Progenitor cell of endocrine pancreas (in vitro differentiated cells): ENCODE measurements at regions not wholly inside any gene's neighbourhood (a gene's known extent, or its start where the extent isn't known, plus 50 kb on each side); places are given as distances from the start of the nearest gene placed in this dataset.

Source experiments
- DNase-seq: peaks from one replicate; pipeline ENCODE4 v3.0.0; 2021; ENCODE audit warnings: low spot score; ENCODE audit not compliant: unreplicated experiment
- H3K27ac Mint-ChIP-seq: 2 replicates; pipeline ENCODE4 v1.8.0; 2021; ENCODE audit warnings: mild to moderate bottlenecking, moderate library complexity, mixed read lengths
- H3K27me3 Mint-ChIP-seq: 2 replicates; pipeline ENCODE4 v1.8.0; 2021; ENCODE audit warnings: mixed read lengths
- H3K36me3 Mint-ChIP-seq: 2 replicates; pipeline ENCODE4 v1.8.0; 2022; ENCODE audit warnings: mixed read lengths; ENCODE audit not compliant: insufficient read depth
- H3K4me1 Mint-ChIP-seq: 2 replicates; pipeline ENCODE4 v1.8.0; 2021; ENCODE audit warnings: low read depth, mixed read lengths
- H3K4me3 Mint-ChIP-seq: 2 replicates; pipeline ENCODE4 v1.8.0; 2021; ENCODE audit warnings: low read depth, mild to moderate bottlenecking, moderate library complexity, mixed read lengths
- H3K9me3 Mint-ChIP-seq: 2 replicates; pipeline ENCODE4 v1.8.0; 2021; ENCODE audit warnings: low read depth, mixed read lengths
- TF ChIP-seq, protein P1 (sequence below): fragments of 200-600 bp; sonication (generic); IDR thresholded peaks from one replicate; pipeline ENCODE4 v1.5.0; 2021; ENCODE audit warnings: antibody characterized with exemption, mild to moderate bottlenecking; ENCODE audit not compliant: unreplicated experiment

DNA sequence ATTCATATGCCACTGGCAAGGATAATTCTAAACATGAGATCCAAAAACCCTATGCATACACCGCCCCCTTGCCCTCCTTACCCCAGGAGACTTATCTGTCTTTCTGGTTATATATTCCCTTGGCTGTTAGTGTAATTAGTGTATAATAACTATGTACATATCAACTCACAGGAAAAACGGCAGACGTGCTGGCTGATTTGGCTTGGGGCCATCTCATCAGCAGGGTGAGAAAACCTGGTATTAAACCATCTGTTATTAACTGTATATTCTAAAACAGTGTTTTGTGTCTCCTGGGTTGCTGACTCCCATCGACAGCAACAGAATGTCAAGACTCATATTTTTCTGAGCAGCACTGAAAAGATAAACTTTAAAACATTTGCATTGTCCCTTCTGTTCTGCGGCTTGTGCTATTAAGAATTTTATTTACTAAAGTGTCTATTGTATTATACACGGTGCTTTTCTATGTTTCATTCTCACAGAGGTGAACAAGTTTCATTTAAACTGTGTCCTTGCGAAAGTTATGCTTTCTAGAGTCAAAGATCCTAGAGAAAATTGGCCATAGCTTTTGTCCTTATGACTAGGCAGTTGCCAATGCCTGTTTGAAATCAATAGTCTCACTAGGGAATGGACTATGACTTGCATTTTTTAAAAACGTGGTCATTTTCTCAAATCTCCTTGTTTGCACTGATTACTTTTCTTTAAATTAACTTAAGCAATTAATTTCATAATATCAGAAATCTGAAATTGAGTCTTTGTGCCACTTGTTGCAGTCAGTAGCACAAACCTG lies 211.5 kb upstream of the MID1 start:
- peaks cover 9% of the 10 kb centered on the region for H3K9me3 Mint-ChIP-seq
- no peaks in the 10 kb centered on the region for H3K27me3 Mint-ChIP-seq
- peak overlapping the region; percentile 80 for H3K4me3 Mint-ChIP-seq
- DNase-seq = no peak
- H3K4me1 Mint-ChIP-seq = peaks cover 13% of the 10 kb centered on the region
- TF ChIP-seq, protein P1, sequence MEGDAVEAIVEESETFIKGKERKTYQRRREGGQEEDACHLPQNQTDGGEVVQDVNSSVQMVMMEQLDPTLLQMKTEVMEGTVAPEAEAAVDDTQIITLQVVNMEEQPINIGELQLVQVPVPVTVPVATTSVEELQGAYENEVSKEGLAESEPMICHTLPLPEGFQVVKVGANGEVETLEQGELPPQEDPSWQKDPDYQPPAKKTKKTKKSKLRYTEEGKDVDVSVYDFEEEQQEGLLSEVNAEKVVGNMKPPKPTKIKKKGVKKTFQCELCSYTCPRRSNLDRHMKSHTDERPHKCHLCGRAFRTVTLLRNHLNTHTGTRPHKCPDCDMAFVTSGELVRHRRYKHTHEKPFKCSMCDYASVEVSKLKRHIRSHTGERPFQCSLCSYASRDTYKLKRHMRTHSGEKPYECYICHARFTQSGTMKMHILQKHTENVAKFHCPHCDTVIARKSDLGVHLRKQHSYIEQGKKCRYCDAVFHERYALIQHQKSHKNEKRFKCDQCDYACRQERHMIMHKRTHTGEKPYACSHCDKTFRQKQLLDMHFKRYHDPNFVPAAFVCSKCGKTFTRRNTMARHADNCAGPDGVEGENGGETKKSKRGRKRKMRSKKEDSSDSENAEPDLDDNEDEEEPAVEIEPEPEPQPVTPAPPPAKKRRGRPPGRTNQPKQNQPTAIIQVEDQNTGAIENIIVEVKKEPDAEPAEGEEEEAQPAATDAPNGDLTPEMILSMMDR = no peak
- H3K27ac Mint-ChIP-seq = peak overlapping the region; percentile 76
- peaks cover 2% of the 10 kb centered on the region for H3K36me3 Mint-ChIP-seq

DNA sequence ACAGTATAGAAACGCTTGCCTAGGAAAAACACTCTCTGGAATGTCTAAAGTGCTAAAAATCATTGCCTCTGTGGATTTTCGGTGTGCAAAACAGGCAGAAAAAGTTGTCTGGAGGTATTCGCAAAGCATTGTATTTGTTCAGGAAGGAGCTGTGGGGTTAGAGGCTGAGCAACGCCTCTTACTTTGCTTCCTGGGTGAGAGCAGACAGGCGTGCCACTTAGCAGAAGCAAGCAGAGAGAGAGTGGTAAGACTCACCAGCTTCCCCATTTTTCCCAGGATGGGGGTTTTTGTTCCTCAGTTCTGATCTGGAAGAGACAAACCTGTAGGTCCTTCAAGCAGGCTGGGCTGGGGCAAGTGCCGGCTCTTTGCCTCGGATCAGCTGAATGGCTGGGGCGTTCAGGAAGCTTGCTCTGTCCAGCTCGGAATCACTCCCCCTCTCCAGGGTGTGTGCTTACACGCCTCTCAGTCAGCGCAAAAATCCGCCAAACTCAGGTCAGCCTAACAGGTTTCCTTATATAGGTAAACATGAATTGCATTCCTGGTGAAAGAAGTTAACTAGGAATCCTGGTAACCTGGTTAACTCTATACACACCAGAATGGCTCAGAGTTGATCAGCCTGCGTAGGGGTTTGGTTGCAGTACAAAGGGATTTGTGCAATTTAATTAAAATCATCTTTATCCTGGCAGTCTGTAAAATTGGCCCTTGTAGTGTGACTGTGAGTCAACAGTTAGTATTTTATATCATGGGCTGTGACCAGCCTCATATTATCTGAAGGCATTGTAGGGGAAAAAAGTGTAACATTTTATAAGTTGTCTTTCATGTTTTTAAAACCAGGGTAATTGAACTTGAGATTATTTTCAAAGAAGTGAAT lies 213.1 kb upstream of the MID1 start:
- peak; percentile 15 for DNase-seq
- H3K9me3 Mint-ChIP-seq = peaks cover 15% of the 10 kb centered on the region
- peak overlapping the region; percentile 73 for H3K27ac Mint-ChIP-seq
- peak overlapping the region; percentile 80 for H3K4me3 Mint-ChIP-seq
- H3K4me1 Mint-ChIP-seq = peaks cover 13% of the 10 kb centered on the region
- no peaks in the 10 kb centered on the region for H3K27me3 Mint-ChIP-seq
- TF ChIP-seq, protein P1 = no peak
- H3K36me3 Mint-ChIP-seq = peaks cover 2% of the 10 kb centered on the region

DNA sequence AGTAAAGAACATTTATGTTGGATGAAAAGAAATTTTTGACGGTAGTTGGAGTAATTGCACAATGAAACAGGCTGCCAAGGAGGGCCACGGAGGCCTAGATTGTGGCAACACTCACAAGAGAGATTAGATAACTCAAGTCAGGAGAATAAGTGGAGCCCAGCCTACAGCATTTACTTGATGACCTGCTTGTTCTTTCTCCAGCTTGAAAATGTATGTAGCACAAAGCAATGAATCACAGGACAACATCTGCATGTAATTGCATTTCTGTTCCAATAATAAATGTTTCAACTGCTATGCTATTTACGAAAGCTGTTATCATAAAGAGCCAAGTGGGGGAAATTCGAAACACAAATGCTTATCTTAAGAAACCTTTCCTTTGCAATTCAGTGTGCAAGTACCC lies 221.2 kb upstream of the MID1 start:
- Mint-ChIP-seq H3K27me3 (no peaks in the 10 kb centered on the region), H3K4me1 (no peaks in the 10 kb centered on the region), H3K27ac (no peak overlapping the region), H3K9me3 (peaks cover 17% of the 10 kb centered on the region), H3K36me3 (peaks cover 1% of the 10 kb centered on the region), H3K4me3 (no peak overlapping the region)
- TF ChIP-seq, protein P1 = no peak
- no peak for DNase-seq

DNA sequence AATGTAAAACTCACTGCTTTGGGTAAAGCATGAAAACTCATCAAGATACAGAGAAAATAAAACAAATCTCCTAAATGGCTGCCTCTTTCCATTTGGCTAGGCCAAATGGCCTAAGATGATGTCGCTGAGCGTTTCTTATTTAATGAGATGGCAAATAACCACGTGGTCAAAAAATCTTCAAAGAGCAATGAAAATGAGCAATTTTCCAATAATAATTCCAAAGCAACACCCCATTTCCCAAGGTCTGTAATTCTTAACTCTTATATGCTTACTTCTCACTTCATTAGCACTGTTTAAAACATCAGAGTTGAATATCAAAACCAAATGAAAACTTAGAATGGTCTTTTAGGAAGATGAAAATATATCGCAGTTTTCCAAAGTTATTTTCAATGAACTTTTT lies 222.3 kb upstream of the MID1 start:
- Mint-ChIP-seq H3K27me3 (no peaks in the 10 kb centered on the region), H3K4me3 (no peak overlapping the region), H3K4me1 (no peaks in the 10 kb centered on the region), H3K9me3 (peaks cover 9% of the 10 kb centered on the region), H3K27ac (no peak overlapping the region), H3K36me3 (peaks cover 1% of the 10 kb centered on the region)
- TF ChIP-seq, protein P1 = no peak
- DNase-seq = no peak

DNA sequence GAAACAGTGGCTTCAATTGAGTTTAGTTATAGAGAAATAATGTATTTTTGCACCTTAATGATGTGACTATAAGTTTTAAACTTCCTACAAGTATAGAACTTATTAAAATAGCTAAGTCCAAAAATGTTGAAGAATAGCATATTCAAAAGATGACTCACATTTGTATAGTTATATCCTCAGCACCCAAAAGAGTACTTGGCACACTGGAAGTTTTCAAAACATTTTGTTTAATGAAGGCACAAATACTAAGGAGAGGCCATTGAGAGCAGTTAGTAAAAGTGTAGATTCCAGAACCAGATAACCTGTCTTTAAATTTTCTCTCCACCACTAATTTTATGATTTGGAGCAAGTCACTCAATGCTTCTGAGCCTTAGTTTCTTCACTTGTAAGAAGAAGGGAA lies 226.9 kb upstream of the MID1 start:
- Mint-ChIP-seq H3K4me3 (no peak overlapping the region), H3K27ac (no peak overlapping the region), H3K9me3 (peaks cover 9% of the 10 kb centered on the region), H3K27me3 (no peaks in the 10 kb centered on the region), H3K4me1 (no peaks in the 10 kb centered on the region), H3K36me3 (peaks cover 2% of the 10 kb centered on the region)
- TF ChIP-seq, protein P1 = no peak
- DNase-seq = no peak
